A673 (cell line): ENCODE measurements at regions not wholly inside any gene's neighbourhood (a gene's known extent, or its start where the extent isn't known, plus 50 kb on each side); places are given as distances from the start of the nearest gene placed in this dataset.
A peak's percentile ranks its signal among the peaks of the same experiment; 100 is the strongest.

Experiments used
- BruUV-seq: library from RNA; stranded (reverse); fragments of 400-500 nt; replicated peaks from 2 replicates; lab custom pipeline; 2021; lab: Mats Ljungman, UMichigan
- CTCF ChIA-PET: fragments of 300-600 bp; sonication (Branson Sonifier 250); formaldehyde crosslinking; loops from one replicate; lab custom pipeline; 2022; ENCODE audit warnings: antibody characterized with exemption; lab: Charles Lee
- POLR2A ChIA-PET: fragments of 300-600 bp; sonication (Branson Sonifier 250); formaldehyde crosslinking; loops from one replicate; lab custom pipeline; 2022; ENCODE audit warnings: antibody characterized with exemption; ENCODE audit not compliant: low non-redundant PET; lab: Charles Lee
- DNase-seq: peaks from one replicate; pipeline ENCODE4 v3.0.0-alpha.2; 2015; ENCODE audit warnings: low spot score
- H3K27ac ChIP-seq: fragments of 200-600 bp; sonication (generic); 2 replicates; pipeline ENCODE4 v1.5.1; 2016; ENCODE audit warnings: mixed run types, low read depth, mild to moderate bottlenecking, mixed read lengths, antibody characterized with exemption, low read length; ENCODE audit not compliant: poor library complexity, severe bottlenecking
- H3K27me3 ChIP-seq: fragments of 200-600 bp; sonication (generic); replicated peaks from 2 replicates; pipeline ENCODE4 v1.6.1; 2017; ENCODE audit warnings: mixed run types, low read depth, mild to moderate bottlenecking, mixed read lengths, antibody characterized with exemption, low read length; ENCODE audit not compliant: insufficient read depth, poor library complexity
- H3K36me3 ChIP-seq: fragments of 200-600 bp; sonication (generic); 2 replicates; pipeline ENCODE4 v1.6.1; 2016; ENCODE audit warnings: mixed run types, mild to moderate bottlenecking, mixed read lengths, antibody characterized with exemption, low read length; ENCODE audit not compliant: insufficient read depth, poor library complexity, severe bottlenecking
- H3K4me1 ChIP-seq: fragments of 200-600 bp; sonication (generic); 2 replicates; pipeline ENCODE4 v1.6.1; 2017; ENCODE audit warnings: mixed run types, mild to moderate bottlenecking, mixed read lengths, antibody characterized with exemption, low read length; ENCODE audit not compliant: insufficient read depth, poor library complexity, severe bottlenecking
- H3K4me3 ChIP-seq: fragments of 200-600 bp; sonication (generic); 2 replicates; pipeline ENCODE4 v1.5.1; 2016; ENCODE audit warnings: low read depth, mixed run types, mild to moderate bottlenecking, mixed read lengths, low read length; ENCODE audit not compliant: poor library complexity, severe bottlenecking
- H3K9me3 ChIP-seq: fragments of 200-600 bp; sonication (generic); 2 replicates; pipeline ENCODE4 v1.6.1; 2016; ENCODE audit warnings: mixed run types, low read depth, mild to moderate bottlenecking, mixed read lengths, antibody characterized with exemption, low read length; ENCODE audit not compliant: poor library complexity, severe bottlenecking
- EZH2 ChIP-seq: fragments of 200-600 bp; sonication (generic); IDR thresholded peaks from 2 replicates; pipeline ENCODE4 v1.6.1; 2017; ENCODE audit warnings: borderline replicate concordance, low read depth, mild to moderate bottlenecking, mixed read lengths, antibody characterized with exemption, low read length; ENCODE audit not compliant: poor library complexity, severe bottlenecking
- intact Hi-C: fragments of 100-400 bp; cut with micrococcal nuclease; formaldehyde crosslinking; loops from one replicate; pipeline ENCODE4 v1.10.0; 2022; ENCODE audit not compliant: unreplicated experiment
- TF ChIP-seq, protein P1 (sequence below): fragments of 300-800, 200-600 bp; sonication (generic); conservative IDR thresholded peaks from 2 replicates; pipeline ENCODE4 v1.5.1; 2017; ENCODE audit warnings: low read depth, mild to moderate bottlenecking, antibody characterized with exemption, low read length, moderate library complexity, mixed read lengths

DNA sequence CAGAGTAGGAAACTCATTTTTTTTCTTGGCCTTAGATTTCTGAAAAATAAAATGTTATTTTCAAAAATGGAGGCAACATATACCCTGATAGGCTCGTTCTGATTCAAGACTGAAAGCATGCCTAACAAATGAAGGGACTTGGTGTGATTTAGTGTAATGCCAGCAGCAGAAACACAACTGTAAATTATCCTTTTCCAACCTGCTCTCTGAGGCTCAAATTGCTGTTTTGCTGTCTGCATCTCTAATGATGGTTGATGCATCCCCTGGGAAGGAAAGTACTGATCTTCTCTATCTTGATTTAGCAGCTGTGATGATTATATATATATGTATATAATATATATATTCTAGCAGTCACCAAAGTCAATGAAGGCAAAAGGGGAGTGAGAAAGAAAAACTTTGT lies 537.2 kb upstream of the API5 start:
- no peak for DNase-seq
- Histone ChIP-seq H3K36me3 (no peaks in the 10 kb centered on the region), H3K9me3 (no peaks in the 10 kb centered on the region), H3K27ac (no peak overlapping the region), H3K4me1 (no peaks in the 10 kb centered on the region), H3K4me3 (no peak overlapping the region), H3K27me3 (no peaks in the 10 kb centered on the region)
- ChIA-PET CTCF (no interaction called here), POLR2A (no interaction called here)
- TF ChIP-seq, protein P1, sequence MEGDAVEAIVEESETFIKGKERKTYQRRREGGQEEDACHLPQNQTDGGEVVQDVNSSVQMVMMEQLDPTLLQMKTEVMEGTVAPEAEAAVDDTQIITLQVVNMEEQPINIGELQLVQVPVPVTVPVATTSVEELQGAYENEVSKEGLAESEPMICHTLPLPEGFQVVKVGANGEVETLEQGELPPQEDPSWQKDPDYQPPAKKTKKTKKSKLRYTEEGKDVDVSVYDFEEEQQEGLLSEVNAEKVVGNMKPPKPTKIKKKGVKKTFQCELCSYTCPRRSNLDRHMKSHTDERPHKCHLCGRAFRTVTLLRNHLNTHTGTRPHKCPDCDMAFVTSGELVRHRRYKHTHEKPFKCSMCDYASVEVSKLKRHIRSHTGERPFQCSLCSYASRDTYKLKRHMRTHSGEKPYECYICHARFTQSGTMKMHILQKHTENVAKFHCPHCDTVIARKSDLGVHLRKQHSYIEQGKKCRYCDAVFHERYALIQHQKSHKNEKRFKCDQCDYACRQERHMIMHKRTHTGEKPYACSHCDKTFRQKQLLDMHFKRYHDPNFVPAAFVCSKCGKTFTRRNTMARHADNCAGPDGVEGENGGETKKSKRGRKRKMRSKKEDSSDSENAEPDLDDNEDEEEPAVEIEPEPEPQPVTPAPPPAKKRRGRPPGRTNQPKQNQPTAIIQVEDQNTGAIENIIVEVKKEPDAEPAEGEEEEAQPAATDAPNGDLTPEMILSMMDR: no peak
- no peak for TF ChIP-seq EZH2
- BruUV-seq: no TSS peak
- intact Hi-C loops: no loop called here

DNA sequence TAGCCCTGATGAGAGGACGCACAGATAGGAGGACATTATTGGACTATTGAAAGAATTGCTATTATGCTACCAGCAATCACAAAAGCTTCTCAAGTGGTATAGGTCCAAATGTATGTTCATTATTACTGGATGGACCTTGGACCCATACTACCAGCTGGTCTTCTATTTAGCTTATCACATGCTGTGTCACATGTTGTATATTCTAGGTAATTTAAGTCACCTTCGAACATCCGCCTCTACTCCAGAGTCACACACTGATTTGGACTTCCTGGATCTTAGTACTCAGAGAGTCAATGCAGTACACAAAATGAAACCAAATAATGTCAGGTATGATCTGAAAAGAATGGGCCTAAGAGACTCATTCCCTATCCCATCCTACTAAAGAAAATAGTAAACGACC lies 534.0 kb upstream of the API5 start:
- intact Hi-C loops: no loop called here
- Histone ChIP-seq H3K36me3 (no peaks in the 10 kb centered on the region), H3K27ac (no peak overlapping the region), H3K27me3 (no peaks in the 10 kb centered on the region), H3K4me1 (no peaks in the 10 kb centered on the region), H3K4me3 (no peak overlapping the region), H3K9me3 (no peaks in the 10 kb centered on the region)
- ChIA-PET POLR2A (no interaction called here), CTCF (no interaction called here)
- no peak for DNase-seq
- no TSS peak for BruUV-seq
- TF ChIP-seq, protein P1: no peak
- no peak for TF ChIP-seq EZH2

DNA sequence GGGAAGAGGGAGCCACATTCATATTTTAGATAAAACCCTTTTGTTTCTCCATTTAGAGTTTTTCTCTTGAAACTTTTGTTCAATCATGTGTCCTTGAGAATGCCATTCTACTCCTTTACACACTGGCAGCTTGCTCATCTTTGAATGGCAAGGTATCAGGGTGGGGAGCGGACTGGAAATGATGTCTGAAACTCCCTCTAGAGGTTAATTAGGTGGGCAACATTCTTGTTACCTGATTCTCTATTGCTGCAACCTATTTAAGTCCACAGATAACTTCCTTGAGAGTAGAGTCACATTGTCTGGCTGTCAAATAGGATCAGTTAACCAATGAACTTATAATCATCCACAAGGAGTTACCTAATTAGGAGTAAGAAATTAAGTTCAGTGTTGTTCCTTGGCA lies 533.6 kb upstream of the API5 start:
- intact Hi-C loops: no loop called here
- Histone ChIP-seq H3K27ac (no peak overlapping the region), H3K36me3 (no peaks in the 10 kb centered on the region), H3K4me1 (no peaks in the 10 kb centered on the region), H3K9me3 (no peaks in the 10 kb centered on the region), H3K27me3 (no peaks in the 10 kb centered on the region), H3K4me3 (no peak overlapping the region)
- CTCF ChIA-PET: no interaction called here
- TF ChIP-seq, protein P1: peak; percentile 31; the same call in 1 of the 2 replicates
- no peak for TF ChIP-seq EZH2
- POLR2A ChIA-PET: no interaction called here
- no TSS peak for BruUV-seq
- DNase-seq: no peak
